AG09319 (cell line): ENCODE measurements at regions not wholly inside any gene's neighbourhood (a gene's known extent, or its start where the extent isn't known, plus 50 kb on each side); places are given as distances from the start of the nearest gene placed in this dataset.

Experiments
- DNase-seq: peaks from one replicate; pipeline ENCODE4 v3.0.0-alpha.2; 2010; ENCODE audit warnings: low read depth; ENCODE audit errors: extremely low read depth
- CTCF ChIP-seq: IDR thresholded peaks from 2 replicates; pipeline ENCODE4 v1.5.1; 2011; ENCODE audit warnings: low read depth, mild to moderate bottlenecking, inconsistent platforms, low read length, moderate library complexity

- DNase-seq = no peak
- TF ChIP-seq CTCF = no peak
These were observed 394.7 kb upstream of the CPEB2 start for GRCh38 chr4:14607578-14607977.

GRCh38 chr4:14608630-14609029, 393.7 kb upstream of the CPEB2 start:
- TF ChIP-seq CTCF = no peak

GRCh38 chr4:14614840-14615239, 387.4 kb upstream of the CPEB2 start:
- no peak for DNase-seq
- TF ChIP-seq CTCF = no peak

More at GRCh38 chr4:14608630-14609029, 393.7 kb upstream of the CPEB2 start:
- no peak for DNase-seq

GRCh38 chr4:14615671-14616070, 386.6 kb upstream of the CPEB2 start:
- DNase-seq = no peak

GRCh38 chr4:14620567-14621141, 381.6 kb upstream of the CPEB2 start:
- TF ChIP-seq CTCF = no peak
- no peak for DNase-seq

More at GRCh38 chr4:14615671-14616070, 386.6 kb upstream of the CPEB2 start:
- no peak for TF ChIP-seq CTCF

- no peak for DNase-seq
- no peak for TF ChIP-seq CTCF
These were observed 380.4 kb upstream of the CPEB2 start for GRCh38 chr4:14621731-14622463.

GRCh38 chr4:14627038-14627437, 375.2 kb upstream of the CPEB2 start:
- DNase-seq = no peak
- TF ChIP-seq CTCF = no peak
